CD14-positive monocyte (primary cell): ENCODE measurements at regions not wholly inside any gene's neighbourhood (a gene's known extent, or its start where the extent isn't known, plus 50 kb on each side); places are given as distances from the start of the nearest gene placed in this dataset.

Experiments
- DNase-seq, 3 donors: peaks; one replicate each; pipeline ENCODE4 v3.0.0-alpha.2; 2011 to 2022
- H2AFZ ChIP-seq: 2 replicates; pipeline ENCODE4 v1.6.0; 2012; ENCODE audit warnings: mild to moderate bottlenecking, low read depth, low read length, inconsistent platforms; ENCODE audit not compliant: insufficient read depth, poor library complexity, severe bottlenecking
- H3K27ac ChIP-seq, 2 donors: 1 replicate in 1 of 2; 2 replicates in 1 of 2; pipeline ENCODE4 v1.5.1; 2012 to 2013; ENCODE audit warnings: low read length in 2 of 2, control low read depth in 1 of 2, inconsistent platforms in 1 of 2, low read depth in 1 of 2, mild to moderate bottlenecking in 1 of 2
- H3K27me3 ChIP-seq, 2 donors: one replicate each; pipeline versions ENCODE4 v1.6.0 to v1.6.1; 2011 to 2013; ENCODE audit warnings: low read length in 2 of 2; ENCODE audit not compliant: control insufficient read depth in 2 of 2, insufficient read depth in 2 of 2
- H3K36me3 ChIP-seq, 2 donors: replicated peaks in 1 of 2; 1 replicate in 1 of 2; 2 replicates in 1 of 2; pipeline versions ENCODE4 v1.5.1 to v1.6.1; 2012 to 2013; ENCODE audit warnings: low read length in 2 of 2, control low read depth in 1 of 2, inconsistent platforms in 1 of 2, mild to moderate bottlenecking in 1 of 2; ENCODE audit not compliant: insufficient read depth in 2 of 2, control insufficient read depth in 1 of 2
- H3K4me1 ChIP-seq, 2 donors: 1 replicate in 1 of 2; 2 replicates in 1 of 2; pipeline versions ENCODE4 v1.5.1 to v1.6.1; 2012 to 2013; ENCODE audit warnings: low read length in 2 of 2, control low read depth in 1 of 2, inconsistent platforms in 1 of 2, mild to moderate bottlenecking in 1 of 2, moderate library complexity in 1 of 2; ENCODE audit not compliant: insufficient read depth in 2 of 2, control insufficient read depth in 1 of 2
- H3K4me2 ChIP-seq: replicated peaks from 2 replicates; pipeline ENCODE3; 2012; ENCODE audit warnings: low read length, moderate library complexity, mild to moderate bottlenecking; ENCODE audit not compliant: poor library complexity, severe bottlenecking; ENCODE audit errors: extremely low read depth
- H3K4me3 ChIP-seq, 3 experiments: fragments of 200-600 bp in 1 of 3; sonication (generic) in 1 of 3; replicated peaks in 1 of 3; 1 replicate in 2 of 3; 2 replicates in 1 of 3; pipeline ENCODE4 v1.5.1; 2011 to 2013; ENCODE audit warnings: low read length in 3 of 3, mild to moderate bottlenecking in 3 of 3, control low read depth in 2 of 3, low read depth in 2 of 3, inconsistent platforms in 1 of 3, moderate library complexity in 1 of 3
- H3K79me2 ChIP-seq: 2 replicates; pipeline ENCODE4 v1.6.0; 2012; ENCODE audit warnings: mild to moderate bottlenecking, control low read depth, inconsistent platforms, low read length, moderate library complexity; ENCODE audit not compliant: insufficient read depth
- H3K9ac ChIP-seq: 2 replicates; pipeline ENCODE4 v1.6.0; 2017; ENCODE audit warnings: low read length, mild to moderate bottlenecking; ENCODE audit not compliant: insufficient read depth, poor library complexity, severe bottlenecking
- H3K9me3 ChIP-seq, 2 donors: replicated peaks in 1 of 2; 1 replicate in 1 of 2; 2 replicates in 1 of 2; pipeline versions ENCODE4 v1.5.1 to v1.6.1; 2012 to 2013; ENCODE audit warnings: low read length in 2 of 2, control low read depth in 1 of 2; ENCODE audit not compliant: control insufficient read depth in 1 of 2, insufficient read depth in 1 of 2
- H4K20me1 ChIP-seq: 2 replicates; pipeline ENCODE4 v1.6.0; 2012; ENCODE audit warnings: mild to moderate bottlenecking, low read length, control low read depth, moderate library complexity; ENCODE audit not compliant: insufficient read depth
- H3K27ac Mint-ChIP-seq, 7 donors: one replicate each; pipeline ENCODE4 v1.8.0; 2020; ENCODE audit warnings: mild to moderate bottlenecking in 7 of 7, mixed read lengths in 7 of 7, moderate library complexity in 6 of 7, inconsistent platforms in 2 of 7
- H3K27me3 Mint-ChIP-seq, 3 donors: one replicate each; pipeline ENCODE4 v1.8.0; 2021 to 2022; ENCODE audit warnings: low read depth in 3 of 3, mild to moderate bottlenecking in 3 of 3, mixed read lengths in 3 of 3, moderate library complexity in 3 of 3, inconsistent platforms in 1 of 3
- H3K36me3 Mint-ChIP-seq, 2 donors: one replicate each; pipeline ENCODE4 v1.8.0; 2020; ENCODE audit warnings: mixed read lengths in 2 of 2, inconsistent platforms in 1 of 2, mild to moderate bottlenecking in 1 of 2
- H3K4me1 Mint-ChIP-seq: one replicate; pipeline ENCODE4 v1.8.0; 2020; ENCODE audit warnings: mild to moderate bottlenecking, mixed read lengths
- H3K4me3 Mint-ChIP-seq, 2 donors: one replicate each; pipeline ENCODE4 v1.8.0; 2020; ENCODE audit warnings: mild to moderate bottlenecking in 2 of 2, mixed read lengths in 2 of 2, moderate library complexity in 1 of 2
- H3K9me3 Mint-ChIP-seq, 7 donors: one replicate each; pipeline ENCODE4 v1.8.0; 2020 to 2022; ENCODE audit warnings: mixed read lengths in 7 of 7, mild to moderate bottlenecking in 6 of 7, moderate library complexity in 6 of 7, inconsistent platforms in 2 of 7
- CTCF ChIP-seq: fragments of 200-600 bp; IDR thresholded peaks from one replicate; pipeline ENCODE4 v1.8.0; 2022; ENCODE audit warnings: antibody characterized with exemption, mild to moderate bottlenecking
- WGBS: methylation state at CpG from one replicate; pipeline ENCODE4 v1.1.5; 2013; ENCODE audit warnings: missing lambda C conversion rate; ENCODE audit not compliant: insufficient coverage; 5-methylcytosine and 5-hydroxymethylcytosine counted together
- intact Hi-C, 2 donors: fragments of 100-400 bp; cut with micrococcal nuclease; formaldehyde crosslinking; loops; one replicate each; pipeline versions ENCODE4 v1.15.0 to v1.15.1; 2023

- no CpG with 5 or more reads among the region's 5 CpGs for WGBS
- H3K9me3 Mint-ChIP-seq = peaks cover 0 to 6% (median 0%) of the 10 kb centered on the region in 7 donors
- intact Hi-C loops = no loop called here
These were observed 168.4 kb upstream of the LRIG3 start for GRCh38 chr12:59088673-59089072.

GRCh38 chr12:59087691-59088090 is 167.4 kb upstream of the LRIG3 start:
- intact Hi-C loops = no loop called here
- DNase-seq = no peak
- H3K4me2 ChIP-seq = no peak overlapping the region
- Mint-ChIP-seq H3K4me3 (no peak overlapping the region), H3K4me1 (no peaks in the 10 kb centered on the region), H3K36me3 (no peaks in the 10 kb centered on the region), H3K27ac (no peak overlapping the region), H3K27me3 (peaks cover 0 to 6% (median 2%) of the 10 kb centered on the region in 3 donors), H3K9me3 (peaks cover 0 to 2% (median 0%) of the 10 kb centered on the region in 7 donors)
- H3K9ac ChIP-seq = no peak overlapping the region
- no peak overlapping the region for H3K27ac ChIP-seq
- no peaks in the 10 kb centered on the region for H4K20me1 ChIP-seq
- no peak for TF ChIP-seq CTCF
- no peaks in the 10 kb centered on the region for H3K9me3 ChIP-seq
- H3K4me1 ChIP-seq = no peaks in the 10 kb centered on the region
- H3K36me3 ChIP-seq = no peaks in the 10 kb centered on the region
- 72% methylated on average over 2 of the region's 3 CpGs for WGBS
- no peak overlapping the region for H2AFZ ChIP-seq
- H3K27me3 ChIP-seq = no peaks in the 10 kb centered on the region
- H3K79me2 ChIP-seq = no peaks in the 10 kb centered on the region
- no peak overlapping the region for H3K4me3 ChIP-seq

More at GRCh38 chr12:59088673-59089072, 168.4 kb upstream of the LRIG3 start:
- no peaks in the 10 kb centered on the region for H4K20me1 ChIP-seq
- H2AFZ ChIP-seq = no peak overlapping the region
- no peak overlapping the region for H3K9ac ChIP-seq
- H3K4me2 ChIP-seq = no peak overlapping the region
- Mint-ChIP-seq H3K27ac (no peak overlapping the region), H3K36me3 (no peaks in the 10 kb centered on the region), H3K27me3 (peaks cover 0 to 6% (median 2%) of the 10 kb centered on the region in 3 donors), H3K4me1 (no peaks in the 10 kb centered on the region), H3K4me3 (no peak overlapping the region)
- no peaks in the 10 kb centered on the region for H3K79me2 ChIP-seq
- no peaks in the 10 kb centered on the region for H3K27me3 ChIP-seq
- no peaks in the 10 kb centered on the region for H3K36me3 ChIP-seq
- no peak for TF ChIP-seq CTCF
- no peak for DNase-seq
- no peaks in the 10 kb centered on the region for H3K9me3 ChIP-seq
- H3K4me3 ChIP-seq = no peak overlapping the region
- H3K4me1 ChIP-seq = no peaks in the 10 kb centered on the region
- no peak overlapping the region for H3K27ac ChIP-seq
